ENCODE measurements at regions not wholly inside any gene's neighbourhood (a gene's known extent, or its start where the extent isn't known, plus 50 kb on each side); places are given as distances from the start of the nearest gene placed in this dataset.

DNA sequence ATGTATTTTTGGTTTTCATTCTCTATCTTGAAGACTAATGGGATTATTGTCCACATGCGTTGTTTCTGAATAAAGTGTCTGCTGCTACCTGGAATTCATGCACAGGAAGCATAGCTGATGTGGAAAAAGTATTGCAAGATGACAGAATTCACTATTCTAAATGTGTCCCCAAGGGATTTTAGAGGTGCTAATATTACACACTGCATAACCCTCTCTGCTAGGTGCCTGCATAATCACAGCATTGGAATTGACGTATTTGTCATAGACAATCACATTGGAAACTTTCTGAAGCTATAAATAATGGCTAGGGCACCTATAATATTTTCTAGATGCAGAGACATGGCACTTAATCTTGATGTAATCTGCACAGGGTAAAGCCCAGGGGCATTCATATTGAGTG is 496.1 kb downstream of the JRKL start:
- Histone ChIP-seq H3K4me3 (ENCODE audit: insufficient read depth, low read length, poor library complexity, severe bottlenecking) (no peak overlapping the region), H3K9ac (ENCODE audit: low read length) (no peak overlapping the region), H3K9me2 (replicated peaks; ENCODE audit: insufficient read depth, low read length) (no peaks in the 10 kb centered on the region), H3K27me3 (ENCODE audit: low read length) (no peaks in the 10 kb centered on the region), H3K9me3 (ENCODE audit: insufficient read depth, low read length) (no peaks in the 10 kb centered on the region), H3K36me3 (ENCODE audit: low read length) (no peaks in the 10 kb centered on the region), H2AFZ (ENCODE audit: low read depth, low read length, severe bottlenecking) (no peak overlapping the region), H3K79me2 (ENCODE audit: insufficient read depth, low read length) (no peaks in the 10 kb centered on the region), H3K27ac (ENCODE audit: low read depth, low read length) (no peak overlapping the region), H3K4me2 (ENCODE audit: low read depth, low read length, poor library complexity, severe bottlenecking) (no peak overlapping the region), H3F3A (ENCODE audit: insufficient read depth) (no peaks in the 10 kb centered on the region), H4K20me1 (ENCODE audit: low read depth, low read length) (no peaks in the 10 kb centered on the region)
- no peak for TF ChIP-seq EZH2phosphoT487 (conservative IDR thresholded peaks at IDR 0.05; ENCODE audit: low read length)
- TF ChIP-seq, protein P1, sequence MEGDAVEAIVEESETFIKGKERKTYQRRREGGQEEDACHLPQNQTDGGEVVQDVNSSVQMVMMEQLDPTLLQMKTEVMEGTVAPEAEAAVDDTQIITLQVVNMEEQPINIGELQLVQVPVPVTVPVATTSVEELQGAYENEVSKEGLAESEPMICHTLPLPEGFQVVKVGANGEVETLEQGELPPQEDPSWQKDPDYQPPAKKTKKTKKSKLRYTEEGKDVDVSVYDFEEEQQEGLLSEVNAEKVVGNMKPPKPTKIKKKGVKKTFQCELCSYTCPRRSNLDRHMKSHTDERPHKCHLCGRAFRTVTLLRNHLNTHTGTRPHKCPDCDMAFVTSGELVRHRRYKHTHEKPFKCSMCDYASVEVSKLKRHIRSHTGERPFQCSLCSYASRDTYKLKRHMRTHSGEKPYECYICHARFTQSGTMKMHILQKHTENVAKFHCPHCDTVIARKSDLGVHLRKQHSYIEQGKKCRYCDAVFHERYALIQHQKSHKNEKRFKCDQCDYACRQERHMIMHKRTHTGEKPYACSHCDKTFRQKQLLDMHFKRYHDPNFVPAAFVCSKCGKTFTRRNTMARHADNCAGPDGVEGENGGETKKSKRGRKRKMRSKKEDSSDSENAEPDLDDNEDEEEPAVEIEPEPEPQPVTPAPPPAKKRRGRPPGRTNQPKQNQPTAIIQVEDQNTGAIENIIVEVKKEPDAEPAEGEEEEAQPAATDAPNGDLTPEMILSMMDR (IDR thresholded peaks at IDR 0.05; ENCODE audit: insufficient read depth, low read length, poor library complexity, severe bottlenecking), result no peak

- TF ChIP-seq EZH2phosphoT487 (conservative IDR thresholded peaks at IDR 0.05; ENCODE audit: low read length), result no peak
- TF ChIP-seq, protein P1 (IDR thresholded peaks at IDR 0.05; ENCODE audit: insufficient read depth, low read length, poor library complexity, severe bottlenecking), result no peak
- Histone ChIP-seq H3K4me2 (ENCODE audit: low read depth, low read length, poor library complexity, severe bottlenecking) (no peak overlapping the region), H2AFZ (ENCODE audit: low read depth, low read length, severe bottlenecking) (no peak overlapping the region)
Measured at GRCh38 chr11:96893988-96894387, 504.2 kb downstream of the JRKL start.

GRCh38 chr11:96894587-96894986 is 504.8 kb downstream of the JRKL start:
- Histone ChIP-seq H3K27me3 (ENCODE audit: low read length) (no peaks in the 10 kb centered on the region), H3K36me3 (ENCODE audit: low read length) (no peaks in the 10 kb centered on the region), H3K4me2 (ENCODE audit: low read depth, low read length, poor library complexity, severe bottlenecking) (no peak overlapping the region), H3F3A (ENCODE audit: insufficient read depth) (no peaks in the 10 kb centered on the region), H2AFZ (ENCODE audit: low read depth, low read length, severe bottlenecking) (no peak overlapping the region), H4K20me1 (ENCODE audit: low read depth, low read length) (no peaks in the 10 kb centered on the region), H3K27ac (ENCODE audit: low read depth, low read length) (no peak overlapping the region), H3K79me2 (ENCODE audit: insufficient read depth, low read length) (no peaks in the 10 kb centered on the region), H3K9ac (ENCODE audit: low read length) (no peak overlapping the region), H3K9me3 (ENCODE audit: insufficient read depth, low read length) (no peaks in the 10 kb centered on the region), H3K4me3 (ENCODE audit: insufficient read depth, low read length, poor library complexity, severe bottlenecking) (no peak overlapping the region), H3K9me2 (replicated peaks; ENCODE audit: insufficient read depth, low read length) (no peaks in the 10 kb centered on the region)
- no peak for TF ChIP-seq EZH2phosphoT487 (conservative IDR thresholded peaks at IDR 0.05; ENCODE audit: low read length)
- TF ChIP-seq, protein P1 (IDR thresholded peaks at IDR 0.05; ENCODE audit: insufficient read depth, low read length, poor library complexity, severe bottlenecking), result no peak

More at GRCh38 chr11:96893988-96894387, 504.2 kb downstream of the JRKL start:
- H3K79me2 ChIP-seq (ENCODE audit: insufficient read depth, low read length), result no peaks in the 10 kb centered on the region
- H3K36me3 ChIP-seq (ENCODE audit: low read length), result no peaks in the 10 kb centered on the region
- no peaks in the 10 kb centered on the region for H3K27me3 ChIP-seq (ENCODE audit: low read length)
- no peak overlapping the region for H3K27ac ChIP-seq (ENCODE audit: low read depth, low read length)
- H3F3A ChIP-seq (ENCODE audit: insufficient read depth), result no peaks in the 10 kb centered on the region
- no peak overlapping the region for H3K4me3 ChIP-seq (ENCODE audit: insufficient read depth, low read length, poor library complexity, severe bottlenecking)
- no peak overlapping the region for H3K9ac ChIP-seq (ENCODE audit: low read length)
- no peaks in the 10 kb centered on the region for H4K20me1 ChIP-seq (ENCODE audit: low read depth, low read length)
- H3K9me3 ChIP-seq (ENCODE audit: insufficient read depth, low read length), result no peaks in the 10 kb centered on the region
- no peaks in the 10 kb centered on the region for H3K9me2 ChIP-seq (replicated peaks; ENCODE audit: insufficient read depth, low read length)
